H9 (cell line): ENCODE measurements at regions not wholly inside any gene's neighbourhood (a gene's known extent, or its start where the extent isn't known, plus 50 kb on each side); places are given as distances from the start of the nearest gene placed in this dataset.

ENCODE experiments used
- DNase-seq: peaks from one replicate; pipeline ENCODE4 v3.0.0-alpha.2; 2017
- H2AFZ ChIP-seq: one replicate; pipeline ENCODE4 v1.6.1; 2013; ENCODE audit warnings: mild to moderate bottlenecking, low read length, control low read depth, moderate library complexity
- H2AK5ac ChIP-seq: 2 replicates; pipeline ENCODE4 v1.6.1; 2013; ENCODE audit warnings: low read length, control low read depth, mixed read lengths; ENCODE audit not compliant: insufficient read length
- H2BK120ac ChIP-seq: one replicate; pipeline ENCODE4 v1.6.1; 2013; ENCODE audit warnings: low read depth, mild to moderate bottlenecking, low read length, control low read depth, inconsistent platforms; ENCODE audit not compliant: poor library complexity, severe bottlenecking
- H2BK12ac ChIP-seq: 2 replicates; pipeline ENCODE4 v1.6.1; 2013; ENCODE audit warnings: low read length, control low read depth, mixed read lengths, low read depth; ENCODE audit not compliant: insufficient read length
- H2BK15ac ChIP-seq: 2 replicates; pipeline ENCODE4 v1.6.1; 2013; ENCODE audit warnings: low read depth, low read length, control low read depth
- H2BK20ac ChIP-seq: one replicate; pipeline ENCODE4 v1.6.1; 2013; ENCODE audit warnings: low read depth, mild to moderate bottlenecking, low read length, control low read depth, inconsistent platforms; ENCODE audit not compliant: poor library complexity, severe bottlenecking
- H2BK5ac ChIP-seq: 2 replicates; pipeline ENCODE4 v1.6.1; 2013; ENCODE audit warnings: low read length, control low read depth, mixed read lengths; ENCODE audit not compliant: insufficient read length
- H3K14ac ChIP-seq: 2 replicates; pipeline ENCODE4 v1.6.1; 2013; ENCODE audit warnings: low read length, control low read depth; ENCODE audit not compliant: insufficient read depth
- H3K18ac ChIP-seq: 2 replicates; pipeline ENCODE4 v1.6.1; 2013; ENCODE audit warnings: low read depth, mild to moderate bottlenecking, mixed read lengths, low read length, control low read depth; ENCODE audit not compliant: insufficient read length
- H3K23ac ChIP-seq: 2 replicates; pipeline ENCODE4 v1.6.1; 2013; ENCODE audit warnings: low read length, control low read depth, mixed read lengths, low read depth; ENCODE audit not compliant: insufficient read length
- H3K23me2 ChIP-seq: 2 replicates; pipeline ENCODE4 v1.6.1; 2013; ENCODE audit warnings: low read depth, mild to moderate bottlenecking, mixed read lengths, low read length, control low read depth; ENCODE audit not compliant: insufficient read length, poor library complexity, severe bottlenecking
- H3K27ac ChIP-seq: 2 replicates; pipeline ENCODE4 v1.5.1; 2013; ENCODE audit warnings: low read length, control low read depth, mixed read lengths, low read depth; ENCODE audit not compliant: insufficient read length
- H3K27me3 ChIP-seq: 2 replicates; pipeline ENCODE4 v1.6.1; 2013; ENCODE audit warnings: low read length, control low read depth, inconsistent platforms; ENCODE audit not compliant: insufficient read depth
- H3K4ac ChIP-seq: 2 replicates; pipeline ENCODE4 v1.6.1; 2013; ENCODE audit warnings: low read depth, mild to moderate bottlenecking, control low read depth, inconsistent platforms, low read length, moderate library complexity
- H3K4me1 ChIP-seq: 2 replicates; pipeline ENCODE4 v1.6.1; 2013; ENCODE audit warnings: low read length, control low read depth, inconsistent platforms; ENCODE audit not compliant: insufficient read depth
- H3K4me2 ChIP-seq: 2 replicates; pipeline ENCODE4 v1.6.1; 2013; ENCODE audit warnings: low read length, control low read depth, mixed read lengths; ENCODE audit not compliant: insufficient read length, insufficient read depth
- H3K56ac ChIP-seq: 2 replicates; pipeline ENCODE4 v1.6.1; 2013; ENCODE audit warnings: low read depth, mild to moderate bottlenecking, mixed read lengths, low read length, control low read depth; ENCODE audit not compliant: insufficient read length
- H3K79me1 ChIP-seq: 2 replicates; pipeline ENCODE4 v1.6.1; 2013; ENCODE audit warnings: low read depth, mild to moderate bottlenecking, moderate library complexity, low read length, control low read depth, inconsistent platforms; ENCODE audit not compliant: insufficient read depth, poor library complexity, severe bottlenecking
- H3K79me2 ChIP-seq: 2 replicates; pipeline ENCODE4 v1.6.1; 2013; ENCODE audit warnings: low read length, control low read depth, inconsistent platforms; ENCODE audit not compliant: insufficient read depth
- H3K9ac ChIP-seq: 2 replicates; pipeline ENCODE4 v1.6.1; 2013; ENCODE audit warnings: low read length, control low read depth, mixed read lengths; ENCODE audit not compliant: insufficient read length; ENCODE audit errors: extremely low read depth
- H3K9me3 ChIP-seq: one replicate; pipeline ENCODE4 v1.6.1; 2013; ENCODE audit warnings: low read depth, low read length, inconsistent platforms; ENCODE audit not compliant: control insufficient read depth
- H3T11ph ChIP-seq: one replicate; pipeline ENCODE4 v1.6.1; 2013; ENCODE audit warnings: mild to moderate bottlenecking, low read length, control low read depth, inconsistent platforms
- H4K20me1 ChIP-seq: one replicate; pipeline ENCODE4 v1.6.1; 2013; ENCODE audit not compliant: control insufficient read depth, insufficient read length, insufficient read depth
- H4K5ac ChIP-seq: 2 replicates; pipeline ENCODE4 v1.6.1; 2013; ENCODE audit warnings: low read depth, mild to moderate bottlenecking, mixed read lengths, low read length, control low read depth; ENCODE audit not compliant: insufficient read length
- H4K8ac ChIP-seq: replicated peaks from 2 replicates; pipeline ENCODE4 v1.6.1; 2013; ENCODE audit warnings: low read length, control low read depth, mixed read lengths, low read depth; ENCODE audit not compliant: insufficient read length
- H4K91ac ChIP-seq: 2 replicates; pipeline ENCODE4 v1.6.1; 2013; ENCODE audit warnings: low read depth, mild to moderate bottlenecking, moderate library complexity, mixed read lengths, low read length, control low read depth; ENCODE audit not compliant: insufficient read length
- H3K27ac Mint-ChIP-seq, 3 experiments: 2 replicates in 2 of 3; 3 replicates in 1 of 3; pipeline ENCODE4 v1.8.0; 2020 to 2021; ENCODE audit warnings: mixed read lengths in 3 of 3, mild to moderate bottlenecking in 1 of 3, moderate library complexity in 1 of 3
- H3K27me3 Mint-ChIP-seq: 2 replicates; pipeline ENCODE4 v1.8.0; 2021; ENCODE audit warnings: low read depth, mild to moderate bottlenecking, moderate library complexity, mixed read lengths
- H3K36me3 Mint-ChIP-seq, 3 experiments: 2 replicates in 2 of 3; 3 replicates in 1 of 3; pipeline ENCODE4 v1.8.0; 2020 to 2021; ENCODE audit warnings: low read depth in 3 of 3, mixed read lengths in 3 of 3; ENCODE audit not compliant: insufficient read depth in 1 of 3
- H3K4me1 Mint-ChIP-seq, 2 experiments: 2 replicates each; pipeline ENCODE4 v1.8.0; 2020; ENCODE audit warnings: mixed read lengths in 2 of 2
- H3K4me3 Mint-ChIP-seq, 2 experiments: 2 replicates in 1 of 2; 3 replicates in 1 of 2; pipeline ENCODE4 v1.8.0; 2020 to 2021; ENCODE audit warnings: mild to moderate bottlenecking in 2 of 2, mixed read lengths in 2 of 2, moderate library complexity in 1 of 2
- H3K9me3 Mint-ChIP-seq, 2 experiments: 2 replicates in 1 of 2; 3 replicates in 1 of 2; pipeline ENCODE4 v1.8.0; 2020; ENCODE audit warnings: mild to moderate bottlenecking in 2 of 2, mixed read lengths in 2 of 2, moderate library complexity in 1 of 2
- CTCF ChIP-seq: fragments of 200-600 bp; sonication (generic); conservative IDR thresholded peaks from 3 replicates; pipeline ENCODE4 v1.8.0; 2021; ENCODE audit warnings: antibody characterized with exemption, mild to moderate bottlenecking
- WGBS: extraction: QIAGEN DNeasy Blood & Tissue Kit; methylation state at CpG from one replicate; pipeline ENCODE4 v1.1.7; 2013; ENCODE audit warnings: missing lambda C conversion rate, low lambda C conversion rate, mixed read lengths; ENCODE audit not compliant: insufficient read length; ENCODE audit errors: extremely low coverage; 5-methylcytosine and 5-hydroxymethylcytosine counted together

GRCh38 chr2:121065239-121065638 lies 219.8 kb downstream of the TFCP2L1 start:
- Histone ChIP-seq H3K27ac (no peak overlapping the region), H4K20me1 (no peaks in the 10 kb centered on the region), H3K23me2 (no peaks in the 10 kb centered on the region), H2AFZ (no peak overlapping the region), H3K4ac (no peak overlapping the region), H3K27me3 (no peaks in the 10 kb centered on the region), H4K8ac (no peak overlapping the region), H3T11ph (no peak overlapping the region), H2BK15ac (no peak overlapping the region), H2BK20ac (no peak overlapping the region), H3K14ac (no peak overlapping the region), H3K79me2 (no peaks in the 10 kb centered on the region), H3K56ac (no peak overlapping the region), H2BK5ac (no peak overlapping the region), H2BK12ac (no peak overlapping the region), H2AK5ac (no peak overlapping the region), H3K18ac (no peak overlapping the region), H3K79me1 (no peaks in the 10 kb centered on the region), H4K5ac (no peak overlapping the region), H2BK120ac (no peak overlapping the region), H3K9ac (no peak overlapping the region), H3K9me3 (no peaks in the 10 kb centered on the region), H4K91ac (no peak overlapping the region), H3K4me1 (no peaks in the 10 kb centered on the region), H3K4me2 (no peak overlapping the region), H3K23ac (no peak overlapping the region)
- peaks cover 16 to 18% of the 10 kb centered on the region in 2 experiments for H3K4me1 Mint-ChIP-seq
- peaks cover 80% of the 10 kb centered on the region for H3K27me3 Mint-ChIP-seq
- no peaks in the 10 kb centered on the region for H3K36me3 Mint-ChIP-seq
- no peak for DNase-seq
- no CpG with 5 or more reads among the region's 5 CpGs for whole genome bisulfite sequencing
- H3K9me3 Mint-ChIP-seq: no peaks in the 10 kb centered on the region; a peak in 1 of 5 replicates
- H3K4me3 Mint-ChIP-seq: no peak overlapping the region
- peak overlapping the region in 1 of 3 experiments; percentile 24; a peak in 1 of 7 replicates for H3K27ac Mint-ChIP-seq
- TF ChIP-seq CTCF: no peak
